HepG2 (cell line): ENCODE measurements at regions not wholly inside any gene's neighbourhood (a gene's known extent, or its start where the extent isn't known, plus 50 kb on each side); places are given as distances from the start of the nearest gene placed in this dataset.

Experiments used
- ATAC-seq: fragments of 200-7000 bp; cut with Tn5 transposase; 3 replicates; pipeline ENCODE4 v1.9.1; 2020; ENCODE audit warnings: mild to moderate bottlenecking, moderate library complexity
- BruUV-seq: library from RNA; stranded (reverse); fragments of 400-500 nt; replicated peaks from 2 replicates; lab custom pipeline; 2021; lab: Mats Ljungman, UMichigan
- CTCF ChIA-PET: fragments of 300-600 bp; formaldehyde crosslinking; extraction: SDS; loops from one replicate; lab custom pipeline; 2021; ENCODE audit warnings: low total read pairs, inconsistent platforms, low intra/inter-chr PET ratio; lab: Yijun Ruan, JAX
- POLR2A ChIA-PET: fragments of 350-600 bp; sonication (Branson Sonifier 250); formaldehyde crosslinking; loops from one replicate; lab custom pipeline; 2020; ENCODE audit warnings: antibody characterized with exemption, inconsistent platforms; lab: Yijun Ruan, JAX
- DNase-seq: peaks from one replicate; pipeline ENCODE4 v3.0.0-alpha.2; 2015; ENCODE audit warnings: low spot score
- FAIRE-seq: peaks from 3 replicates; lab custom pipeline; 2011; peaks lifted over from hg19 to GRCh38; lab: Jason Lieb, UNC
- H2AFZ ChIP-seq: one replicate; pipeline ENCODE4 v1.6.1; 2011; ENCODE audit warnings: low read length, inconsistent platforms
- H3K27ac ChIP-seq: fragments of 300-600 bp; 3 replicates; pipeline ENCODE4 v1.8.0; 2011; ENCODE audit warnings: mixed run types, mild to moderate bottlenecking, mixed read lengths, low read length, inconsistent platforms; ENCODE audit not compliant: insufficient read depth; ENCODE audit errors: extremely low read length
- H3K27me3 ChIP-seq, 2 experiments: fragments of 200-600 bp in 1 of 2; 2 replicates in 1 of 2; 3 replicates in 1 of 2; pipeline versions ENCODE4 v1.6.0 to v1.8.0; 2011; ENCODE audit warnings: low read length in 2 of 2, mild to moderate bottlenecking in 2 of 2, moderate library complexity in 2 of 2, inconsistent platforms in 1 of 2; ENCODE audit not compliant: insufficient read depth in 2 of 2, control insufficient read depth in 1 of 2
- H3K36me3 ChIP-seq, 2 experiments: fragments of 200-600 bp in 1 of 2; replicated peaks in 1 of 2; 2 replicates in 1 of 2; 3 replicates in 1 of 2; pipeline versions ENCODE4 v1.5.1 to v1.8.0; 2011; ENCODE audit warnings: low read length in 2 of 2, inconsistent platforms in 1 of 2; ENCODE audit not compliant: insufficient read depth in 2 of 2, control insufficient read depth in 1 of 2
- H3K4me1 ChIP-seq: 2 replicates; pipeline ENCODE4 v1.5.1; 2012; ENCODE audit warnings: low read length, inconsistent platforms; ENCODE audit not compliant: insufficient read depth
- H3K4me2 ChIP-seq: 2 replicates; pipeline ENCODE4 v1.6.0; 2011; ENCODE audit warnings: low read depth, low read length, inconsistent platforms
- H3K4me3 ChIP-seq, 3 experiments: fragments of 200-600 bp in 1 of 3; sonication (generic), shearing (Covaris generic) in 1 of 3; replicated peaks in 1 of 3; 2 replicates each; pipeline ENCODE4 v1.5.1; 2011 to 2016; ENCODE audit warnings: low read length in 3 of 3, inconsistent platforms in 2 of 3, low read depth in 2 of 3, mild to moderate bottlenecking in 2 of 3, control low read depth in 1 of 3, mixed read lengths in 1 of 3; ENCODE audit not compliant: insufficient read depth in 1 of 3
- H3K79me2 ChIP-seq: one replicate; pipeline ENCODE4 v1.6.1; 2011; ENCODE audit warnings: low read length, inconsistent platforms; ENCODE audit not compliant: insufficient read depth
- H3K9ac ChIP-seq: 2 replicates; pipeline ENCODE4 v1.6.0; 2011; ENCODE audit warnings: mild to moderate bottlenecking, low read depth, low read length, inconsistent platforms; ENCODE audit not compliant: insufficient read depth
- H3K9me3 ChIP-seq: 2 replicates; pipeline ENCODE4 v1.5.1; 2012; ENCODE audit warnings: mild to moderate bottlenecking, low read length
- H4K20me1 ChIP-seq: 2 replicates; pipeline ENCODE4 v1.6.0; 2011; ENCODE audit warnings: inconsistent platforms, mild to moderate bottlenecking, low read length, moderate library complexity; ENCODE audit not compliant: insufficient read depth
- ARID4A ChIP-seq: sonication (generic); formaldehyde crosslinking; IDR thresholded peaks from 2 replicates; pipeline ENCODE4 v1.5.0; 2020; ENCODE audit warnings: mild to moderate bottlenecking, missing genetic modification reagents, borderline replicate concordance
- FOXA1 ChIP-seq, 2 experiments: fragments of 450-650 bp in 1 of 2; sonication (generic) in 1 of 2; formaldehyde crosslinking in 1 of 2; IDR thresholded peaks; 2 replicates each; pipeline versions ENCODE4 v1.4.0 to v1.6.1; 2016 to 2020; ENCODE audit warnings: missing genetic modification reagents in 1 of 2
- HMGA1 ChIP-seq: sonication (generic); formaldehyde crosslinking; conservative IDR thresholded peaks from 2 replicates; pipeline ENCODE4 v1.4.0; 2020; ENCODE audit warnings: missing genetic modification reagents
- HOXA3 ChIP-seq: sonication (generic); formaldehyde crosslinking; IDR thresholded peaks from 2 replicates; pipeline ENCODE4 v1.5.0; 2020; ENCODE audit warnings: missing genetic modification reagents
- KAT2B ChIP-seq: fragments of 150-350 bp; IDR thresholded peaks from 2 replicates; pipeline ENCODE4 v1.6.1; 2014; ENCODE audit warnings: low read depth, low read length, borderline replicate concordance
- KDM5A ChIP-seq: fragments of 200-600 bp; sonication (generic); IDR thresholded peaks from 2 replicates; pipeline ENCODE4 v1.7.0; 2018; ENCODE audit warnings: antibody characterized with exemption, mild to moderate bottlenecking, low read length, borderline replicate concordance
- NFYB ChIP-seq: sonication (generic); formaldehyde crosslinking; IDR thresholded peaks from 2 replicates; pipeline ENCODE4 v1.4.0; 2020; ENCODE audit warnings: missing genetic modification reagents
- ZBTB8A ChIP-seq: sonication (generic); formaldehyde crosslinking; IDR thresholded peaks from 2 replicates; pipeline ENCODE4 v1.4.0; 2020; ENCODE audit warnings: mild to moderate bottlenecking, low read depth, missing genetic modification reagents, borderline replicate concordance
- ZFP36L1 ChIP-seq: sonication (generic); formaldehyde crosslinking; IDR thresholded peaks from 2 replicates; pipeline ENCODE4 v1.8.0; 2022; ENCODE audit warnings: mild to moderate bottlenecking, missing genetic modification reagents, moderate library complexity
- ZNF10 ChIP-seq: sonication (generic); formaldehyde crosslinking; IDR thresholded peaks from 2 replicates; pipeline ENCODE4 v1.4.0; 2020; ENCODE audit warnings: mild to moderate bottlenecking, low read depth, missing genetic modification reagents, borderline replicate concordance
- ZNF260 ChIP-seq: sonication (generic); formaldehyde crosslinking; IDR thresholded peaks from 2 replicates; pipeline ENCODE4 v1.4.0; 2020; ENCODE audit warnings: missing genetic modification reagents, low read depth, mild to moderate bottlenecking, borderline replicate concordance
- ZNF616 ChIP-seq: sonication (generic); formaldehyde crosslinking; IDR thresholded peaks from 2 replicates; pipeline ENCODE4 v1.5.0; 2020; ENCODE audit warnings: low read depth, mild to moderate bottlenecking, missing genetic modification reagents
- WGBS: methylation state at CpG from one replicate; pipeline ENCODE4 v1.1.6; 2017; ENCODE audit warnings: low lambda C conversion rate; 5-methylcytosine and 5-hydroxymethylcytosine counted together
- in situ Hi-C: cut with HindIII; loops from 2 replicates; pipeline ENCODE4 v1.10.0; 2017; ENCODE audit warnings: low pct_unique_long_range_greater_than_20kb; ENCODE audit not compliant: extremely low pct_ligation_motif_present
- intact Hi-C: fragments of 100-400 bp; cut with micrococcal nuclease; formaldehyde crosslinking; loops from one replicate; pipeline ENCODE4 v1.10.0; 2022; ENCODE audit not compliant: unreplicated experiment

DNA sequence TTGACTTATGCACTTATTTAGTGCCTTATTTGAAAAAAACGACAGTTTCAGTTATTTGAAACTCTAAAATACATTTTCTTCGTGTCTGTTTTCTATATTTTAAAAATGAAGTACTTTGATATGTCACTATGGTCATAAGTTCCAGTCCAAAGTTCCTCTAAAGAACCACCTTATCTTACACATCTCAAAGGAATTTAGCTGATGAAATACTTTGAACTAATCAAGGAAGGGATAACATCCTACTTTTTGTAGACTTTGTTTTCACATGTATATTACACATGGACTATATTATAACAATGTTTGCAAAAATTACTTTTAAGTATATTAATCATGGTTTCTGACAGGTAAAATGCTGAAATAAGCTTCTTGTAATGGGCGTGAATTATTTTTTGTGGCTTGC lies 265.8 kb upstream of the ZNF717 start:
- in situ Hi-C loops = no loop called here
- intact Hi-C loops = no loop called here

More for the DNA sequence above, 265.8 kb upstream of the ZNF717 start:
- Histone ChIP-seq H3K36me3 (no peaks in the 10 kb centered on the region), H3K9me3 (no peaks in the 10 kb centered on the region), H3K4me2 (no peak overlapping the region), H3K9ac (no peak overlapping the region), H3K27ac (no peak overlapping the region), H3K4me3 (no peak overlapping the region), H3K79me2 (no peaks in the 10 kb centered on the region), H3K4me1 (no peaks in the 10 kb centered on the region), H3K27me3 (no peaks in the 10 kb centered on the region), H2AFZ (no peak overlapping the region), H4K20me1 (no peaks in the 10 kb centered on the region)
- no peak for TF ChIP-seq KDM5A
- TF ChIP-seq NFYB = no peak
- TF ChIP-seq ZNF616 = no peak
- TF ChIP-seq FOXA1 (IDR thresholded peaks at IDR 0.05) = no peak
- TF ChIP-seq FOXA1 (CRISPR knock-in tag; IDR thresholded peaks at IDR 0.05) = no peak
- no peak for TF ChIP-seq ZFP36L1 (CRISPR knock-in tag)
- TF ChIP-seq ZBTB8A = no peak
- TF ChIP-seq HMGA1 (CRISPR knock-in tag) = no peak
- TF ChIP-seq ZNF260 = no peak
- TF ChIP-seq ARID4A (CRISPR knock-in tag) = no peak
- TF ChIP-seq KAT2B = no peak
- TF ChIP-seq ZNF10 (CRISPR knock-in tag) = no peak
- TF ChIP-seq HOXA3 (CRISPR knock-in tag) = no peak
- BruUV-seq = no TSS peak
- ChIA-PET CTCF (no interaction called here), POLR2A (no interaction called here)
- no peak for DNase-seq
- WGBS = 0% methylated on average over 3 of the region's 3 CpGs
- no peak for ATAC-seq
- no peak for FAIRE-seq
